ENCODE measurements at regions not wholly inside any gene's neighbourhood (a gene's known extent, or its start where the extent isn't known, plus 50 kb on each side); places are given as distances from the start of the nearest gene placed in this dataset.

- TF ChIP-seq CTCF (IDR thresholded peaks at IDR 0.05; ENCODE audit: low read depth, low read length): no peak
- no peak for TF ChIP-seq EZH2phosphoT487 (IDR thresholded peaks at IDR 0.05; ENCODE audit: low read depth)
Measured at GRCh38 chr2:230642966-230643365, 69.7 kb upstream of the CAB39 start.

Data from OCI-LY3 (cell line).